H1 (cell line): ENCODE measurements at regions not wholly inside any gene's neighbourhood (a gene's known extent, or its start where the extent isn't known, plus 50 kb on each side); places are given as distances from the start of the nearest gene placed in this dataset.

Experiments used
- CTCF ChIA-PET: fragments of 300-600 bp; sonication (Branson Sonifier 250); formaldehyde crosslinking; loops from one replicate; lab custom pipeline; 2021; ENCODE audit not compliant: partially characterized antibody; lab: Charles Lee
- POLR2A ChIA-PET: fragments of 300-600 bp; sonication (Branson Sonifier 250); formaldehyde crosslinking; loops from one replicate; lab custom pipeline; 2021; ENCODE audit warnings: inconsistent platforms; ENCODE audit not compliant: partially characterized antibody; lab: Charles Lee
- DNase-seq, 2 experiments: peaks; one replicate each; pipeline versions ENCODE4 v3.0.0 to v3.0.0-alpha.2; 2010 to 2022; ENCODE audit warnings: low spot score in 2 of 2, low read depth in 1 of 2, mixed read lengths in 1 of 2
- FAIRE-seq: peaks from 2 replicates; lab custom pipeline; 2011; peaks lifted over from hg19 to GRCh38; lab: Jason Lieb, UNC
- H2AFZ ChIP-seq: 2 replicates; pipeline ENCODE4 v1.8.1; 2012; ENCODE audit warnings: low read length, inconsistent platforms
- H2AK5ac ChIP-seq: 2 replicates; pipeline ENCODE4 v1.6.1; 2013; ENCODE audit warnings: low read depth, low read length
- H2BK120ac ChIP-seq: replicated peaks from 2 replicates; pipeline ENCODE3; 2013; ENCODE audit warnings: low read depth, low read length, inconsistent platforms
- H2BK12ac ChIP-seq: 2 replicates; pipeline ENCODE4 v1.6.1; 2013; ENCODE audit warnings: low read depth, low read length
- H2BK15ac ChIP-seq: 2 replicates; pipeline ENCODE4 v1.6.1; 2013; ENCODE audit warnings: low read length
- H2BK20ac ChIP-seq: 2 replicates; pipeline ENCODE4 v1.6.1; 2013; ENCODE audit warnings: low read length
- H2BK5ac ChIP-seq: 2 replicates; pipeline ENCODE4 v1.6.1; 2013; ENCODE audit warnings: low read depth, low read length
- H3K14ac ChIP-seq: 2 replicates; pipeline ENCODE4 v1.6.1; 2013; ENCODE audit warnings: inconsistent platforms; ENCODE audit not compliant: insufficient read length
- H3K18ac ChIP-seq: 2 replicates; pipeline ENCODE4 v1.6.1; 2013; ENCODE audit warnings: low read length; ENCODE audit errors: extremely low read depth
- H3K23ac ChIP-seq: 2 replicates; pipeline ENCODE4 v1.6.1; 2013; ENCODE audit warnings: inconsistent platforms; ENCODE audit not compliant: insufficient read length
- H3K23me2 ChIP-seq: 2 replicates; pipeline ENCODE4 v1.6.1; 2013; ENCODE audit warnings: low read depth, low read length
- H3K27ac ChIP-seq: 2 replicates; pipeline ENCODE4 v1.6.1; 2011; ENCODE audit warnings: low read depth, low read length, inconsistent platforms
- H3K27me3 ChIP-seq, 4 experiments: replicated peaks in 1 of 4; 1 replicate in 1 of 4; 2 replicates in 3 of 4; pipeline versions ENCODE4 v1.6.1 to v1.8.1; 2011 to 2013; ENCODE audit warnings: low read length in 3 of 4, mild to moderate bottlenecking in 3 of 4, inconsistent platforms in 2 of 4, mixed read lengths in 2 of 4, moderate library complexity in 1 of 4; ENCODE audit not compliant: control insufficient read depth in 3 of 4, insufficient read depth in 3 of 4; ENCODE audit errors: extremely low read depth in 1 of 4
- H3K36me3 ChIP-seq, 4 experiments: 2 replicates each; pipeline versions ENCODE4 v1.6.1 to v1.8.1; 2011 to 2013; ENCODE audit warnings: mild to moderate bottlenecking in 4 of 4, low read length in 3 of 4, moderate library complexity in 2 of 4, control low read depth in 1 of 4, inconsistent platforms in 1 of 4; ENCODE audit not compliant: insufficient read depth in 4 of 4, control insufficient read depth in 2 of 4
- H3K4ac ChIP-seq: replicated peaks from 2 replicates; pipeline ENCODE3; 2013; ENCODE audit warnings: low read length, low read depth, mixed read lengths, inconsistent platforms; ENCODE audit not compliant: insufficient read length
- H3K4me1 ChIP-seq, 4 experiments: replicated peaks in 1 of 4; 1 replicate in 1 of 4; 2 replicates in 3 of 4; pipeline versions ENCODE4 v1.6.1 to v1.8.1; 2011 to 2013; ENCODE audit warnings: low read length in 3 of 4, inconsistent platforms in 2 of 4, mixed read lengths in 1 of 4; ENCODE audit not compliant: insufficient read depth in 4 of 4, control insufficient read depth in 3 of 4
- H3K4me2 ChIP-seq, 2 experiments: 2 replicates each; pipeline versions ENCODE4 v1.6.1 to v1.8.1; 2011 to 2013; ENCODE audit warnings: low read depth in 2 of 2, low read length in 2 of 2, control low read depth in 1 of 2, inconsistent platforms in 1 of 2, mild to moderate bottlenecking in 1 of 2; ENCODE audit not compliant: insufficient read depth in 1 of 2
- H3K4me3 ChIP-seq, 4 experiments: fragments of 200-600, 300-600 bp in 1 of 4; sonication (generic), shearing (Covaris generic), sonication (Bioruptor Twin) in 1 of 4; 2 replicates each; pipeline versions ENCODE4 v1.5.1 to v1.8.1; 2011 to 2016; ENCODE audit warnings: low read length in 4 of 4, low read depth in 3 of 4, control low read depth in 2 of 4, inconsistent platforms in 2 of 4, mild to moderate bottlenecking in 2 of 4, mixed read lengths in 1 of 4, moderate library complexity in 1 of 4; ENCODE audit not compliant: insufficient read depth in 2 of 4; ENCODE audit errors: extremely low read depth in 1 of 4
- H3K56ac ChIP-seq: replicated peaks from 2 replicates; pipeline ENCODE3; 2013; ENCODE audit warnings: low read depth, mild to moderate bottlenecking, mixed read lengths, low read length, inconsistent platforms; ENCODE audit not compliant: insufficient read length
- H3K79me1 ChIP-seq: 2 replicates; pipeline ENCODE4 v1.6.1; 2013; ENCODE audit warnings: low read depth, low read length, control low read depth
- H3K79me2 ChIP-seq, 2 experiments: 2 replicates each; pipeline versions ENCODE4 v1.6.1 to v1.8.1; 2012 to 2013; ENCODE audit warnings: low read length in 2 of 2, mild to moderate bottlenecking in 2 of 2, inconsistent platforms in 1 of 2; ENCODE audit not compliant: insufficient read depth in 2 of 2, control insufficient read depth in 1 of 2
- H3K9ac ChIP-seq, 4 experiments: replicated peaks in 1 of 4; 1 replicate in 1 of 4; 2 replicates in 3 of 4; pipeline versions ENCODE4 v1.6.1 to v1.8.1; 2011 to 2013; ENCODE audit warnings: low read depth in 3 of 4, low read length in 3 of 4, control low read depth in 2 of 4, mild to moderate bottlenecking in 2 of 4, moderate library complexity in 2 of 4, inconsistent platforms in 1 of 4; ENCODE audit errors: extremely low read depth in 1 of 4
- H3K9me3 ChIP-seq, 2 experiments: 2 replicates each; pipeline versions ENCODE4 v1.6.1 to v1.8.1; 2012 to 2013; ENCODE audit warnings: mild to moderate bottlenecking in 2 of 2, moderate library complexity in 2 of 2, control low read depth in 1 of 2, inconsistent platforms in 1 of 2, low read depth in 1 of 2, low read length in 1 of 2, mixed read lengths in 1 of 2; ENCODE audit not compliant: insufficient read depth in 2 of 2
- H4K20me1 ChIP-seq, 2 experiments: replicated peaks in 1 of 2; 2 replicates each; pipeline versions ENCODE3 to v1.8.1; 2011 to 2013; ENCODE audit warnings: inconsistent platforms in 2 of 2, low read length in 2 of 2, mild to moderate bottlenecking in 1 of 2; ENCODE audit not compliant: insufficient read depth in 2 of 2, control insufficient read depth in 1 of 2
- H4K5ac ChIP-seq: 2 replicates; pipeline ENCODE4 v1.6.1; 2013; ENCODE audit warnings: low read length, low read depth, mixed read lengths, inconsistent platforms; ENCODE audit not compliant: insufficient read length
- H4K8ac ChIP-seq: 2 replicates; pipeline ENCODE4 v1.8.0; 2013; ENCODE audit warnings: mild to moderate bottlenecking, moderate library complexity, low read length, inconsistent platforms; ENCODE audit not compliant: insufficient read depth; ENCODE audit errors: extremely low read depth
- H4K91ac ChIP-seq: replicated peaks from 2 replicates; pipeline ENCODE3; 2013; ENCODE audit warnings: low read length, mixed read lengths, inconsistent platforms; ENCODE audit not compliant: insufficient read length
- ASH2L ChIP-seq: fragments of 200-600, 300-600 bp; sonication (generic); IDR thresholded peaks from one replicate; pipeline ENCODE4 v1.7.1; 2017; ENCODE audit warnings: low read length
- SP4 ChIP-seq: IDR thresholded peaks from 2 replicates; pipeline ENCODE4 v1.6.1; 2012; ENCODE audit warnings: low read length, inconsistent platforms
- WGBS, 2 experiments: shearing (Covaris generic) in 1 of 2; methylation state at CpG; one replicate each; pipeline versions ENCODE4 v1.1.6 to v1.1.7; 2013 to 2015; ENCODE audit warnings: low lambda C conversion rate in 2 of 2, mixed read lengths in 2 of 2, inconsistent platforms in 1 of 2, low coverage in 1 of 2, missing lambda C conversion rate in 1 of 2; ENCODE audit not compliant: insufficient replicate concordance in 2 of 2, insufficient coverage in 1 of 2, insufficient read length in 1 of 2; ENCODE audit errors: extremely low coverage in 1 of 2, missing lambda C conversion rate in 1 of 2; 5-methylcytosine and 5-hydroxymethylcytosine counted together

- Histone ChIP-seq H3K79me1 (no peaks in the 10 kb centered on the region), H3K79me2 (no peaks in the 10 kb centered on the region), H3K23ac (no peak overlapping the region), H3K27ac (no peak overlapping the region), H2BK20ac (no peak overlapping the region), H2AK5ac (no peak overlapping the region), H3K4me3 (no peak overlapping the region), H3K18ac (no peak overlapping the region), H3K9me3 (peaks cover 0 to 5% of the 10 kb centered on the region in 2 experiments; a peak in 2 of 4 replicates), H2AFZ (no peak overlapping the region), H3K14ac (no peak overlapping the region), H4K20me1 (no peaks in the 10 kb centered on the region), H2BK120ac (no peak overlapping the region), H3K4me1 (no peaks in the 10 kb centered on the region), H3K23me2 (no peaks in the 10 kb centered on the region; the same call in 1 of the 2 replicates), H3K27me3 (no peaks in the 10 kb centered on the region), H2BK5ac (no peak overlapping the region), H3K36me3 (no peaks in the 10 kb centered on the region), H4K5ac (no peak overlapping the region), H4K8ac (no peak overlapping the region), H2BK12ac (no peak overlapping the region), H2BK15ac (no peak overlapping the region), H3K56ac (no peak overlapping the region), H3K4ac (no peak overlapping the region), H3K4me2 (no peak overlapping the region), H3K9ac (no peak overlapping the region), H4K91ac (no peak overlapping the region)
- WGBS, 2 experiments: 83% methylated on average over 1 of the region's 1 CpG; no CpG with 5 or more reads in 1 of the 2 experiments
- no peak for FAIRE-seq
- ChIA-PET POLR2A (no interaction called here), CTCF (interaction anchor here (1.7 kb wide), 1 partner anchor 27 kb away, joined by 5 read pairs; no protein-coding TSS in a partner anchor)
- no peak for DNase-seq
- TF ChIP-seq SP4 (no peak), ASH2L (no peak)
These were observed 562.5 kb downstream of the INSC start for GRCh38 chr11:15677181-15677580.
